Erythroblast (primary cell): ENCODE measurements at regions not wholly inside any gene's neighbourhood (a gene's known extent, or its start where the extent isn't known, plus 50 kb on each side); places are given as distances from the start of the nearest gene placed in this dataset.

ENCODE experiments used
- GATA1 ChIP-seq: IDR thresholded peaks from 2 replicates; pipeline ENCODE4 v1.6.1; 2011; ENCODE audit warnings: low read depth, mild to moderate bottlenecking, control low read depth, low read length, moderate library complexity
- POLR2A ChIP-seq: IDR thresholded peaks from 2 replicates; pipeline ENCODE4 v1.6.1; 2011; ENCODE audit warnings: mild to moderate bottlenecking, low read length

GRCh38 chr3:18222686-18223085 lies 202.5 kb downstream of the SATB1 start:
- TF ChIP-seq POLR2A, result no peak
- no peak for TF ChIP-seq GATA1
